ENCODE measurements at regions not wholly inside any gene's neighbourhood (a gene's known extent, or its start where the extent isn't known, plus 50 kb on each side); places are given as distances from the start of the nearest gene placed in this dataset.

DNA sequence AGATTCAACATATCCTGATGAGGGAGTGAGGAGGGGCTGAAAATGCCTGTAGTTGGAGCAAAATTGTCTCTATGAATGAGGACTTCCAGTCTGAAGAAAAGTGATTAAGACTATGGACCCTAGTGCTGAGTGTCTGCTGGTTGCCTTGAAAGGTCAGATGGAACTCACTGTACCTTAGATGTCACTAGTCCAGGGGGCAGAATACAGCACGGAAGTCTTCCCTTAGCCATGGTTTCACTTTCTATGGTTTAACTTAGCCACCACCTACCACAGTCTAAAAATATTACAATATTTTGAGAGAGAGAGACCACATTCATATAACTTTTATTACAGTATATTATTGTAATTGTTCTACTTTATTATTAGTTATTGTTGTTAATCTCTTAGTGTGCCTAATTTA lies 223.1 kb downstream of the FMR1NB start:
- DNase-seq: no peak
- H3K27ac Mint-ChIP-seq: no peak overlapping the region
- peaks cover 2% of the 10 kb centered on the region for H3K9me3 Mint-ChIP-seq
- no peaks in the 10 kb centered on the region for H3K36me3 Mint-ChIP-seq
- H3K4me3 Mint-ChIP-seq: no peak overlapping the region
- H3K27me3 Mint-ChIP-seq: no peaks in the 10 kb centered on the region
- peaks cover 7% of the 10 kb centered on the region for H3K4me1 Mint-ChIP-seq

DNA sequence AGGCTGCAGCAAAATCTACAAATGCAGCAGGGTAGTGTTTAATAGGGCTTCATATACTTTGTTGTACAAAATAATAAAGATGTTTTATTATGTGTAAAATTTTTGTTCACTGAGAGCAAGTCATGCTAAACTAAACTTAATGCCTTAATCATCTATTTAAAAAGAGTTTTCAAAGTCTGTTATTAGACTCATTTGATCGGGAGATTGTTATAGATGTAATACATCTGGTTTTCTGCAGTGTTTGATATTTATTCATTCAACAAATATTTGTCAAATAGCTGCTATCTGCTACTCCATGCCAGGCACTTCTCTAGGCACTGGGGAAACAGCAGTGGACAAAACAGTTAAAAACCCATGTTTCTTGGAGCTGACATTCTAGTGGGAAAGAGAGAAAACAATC lies 233.6 kb downstream of the FMR1NB start:
- H3K36me3 Mint-ChIP-seq: no peaks in the 10 kb centered on the region
- H3K27ac Mint-ChIP-seq: no peak overlapping the region
- no peak for DNase-seq
- H3K4me3 Mint-ChIP-seq: no peak overlapping the region
- H3K4me1 Mint-ChIP-seq: no peaks in the 10 kb centered on the region
- H3K9me3 Mint-ChIP-seq: no peaks in the 10 kb centered on the region
- H3K27me3 Mint-ChIP-seq: no peaks in the 10 kb centered on the region

DNA sequence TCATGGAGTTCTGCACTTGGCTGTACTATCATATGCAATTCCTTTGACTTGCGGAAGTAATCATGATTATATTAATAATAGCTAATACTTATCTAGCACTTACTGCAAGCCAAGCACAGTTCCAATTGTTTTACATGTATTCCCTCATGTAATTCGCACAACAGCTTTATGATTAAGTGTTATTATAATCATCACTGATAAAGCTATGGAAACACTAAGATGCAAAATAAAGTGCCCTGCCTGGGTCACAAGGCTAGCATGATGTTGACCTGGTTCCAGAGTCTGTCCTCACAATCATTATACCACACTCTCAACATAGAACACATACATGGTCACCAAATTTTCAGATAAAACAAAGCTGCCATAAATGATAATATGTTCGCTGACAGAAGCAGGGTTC lies 234.6 kb downstream of the FMR1NB start:
- no peak for DNase-seq
- no peak overlapping the region for H3K4me3 Mint-ChIP-seq
- H3K4me1 Mint-ChIP-seq: no peaks in the 10 kb centered on the region
- no peak overlapping the region for H3K27ac Mint-ChIP-seq
- H3K27me3 Mint-ChIP-seq: no peaks in the 10 kb centered on the region
- H3K36me3 Mint-ChIP-seq: no peaks in the 10 kb centered on the region
- no peaks in the 10 kb centered on the region for H3K9me3 Mint-ChIP-seq

DNA sequence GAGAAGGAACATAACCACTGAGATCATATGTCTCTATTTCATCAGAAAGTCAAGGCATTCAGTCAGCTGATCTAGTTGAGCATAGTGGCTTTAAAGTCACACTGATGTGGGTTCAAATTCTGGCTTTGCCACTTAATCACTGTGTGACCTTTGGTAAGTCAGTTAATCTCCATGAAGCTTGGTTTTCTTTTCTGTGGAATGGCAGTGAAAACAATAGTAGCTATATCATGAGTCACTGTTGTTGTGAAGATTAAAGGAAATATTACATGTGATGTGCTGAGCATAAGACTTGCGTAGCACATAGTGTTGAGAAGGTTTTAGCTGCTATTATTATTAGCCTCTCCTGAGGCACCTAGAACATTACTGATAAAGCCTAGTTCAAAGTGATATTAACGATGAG lies 242.2 kb downstream of the FMR1NB start:
- no peak overlapping the region for H3K4me3 Mint-ChIP-seq
- H3K4me1 Mint-ChIP-seq: peaks cover 1% of the 10 kb centered on the region
- H3K9me3 Mint-ChIP-seq: no peaks in the 10 kb centered on the region
- no peaks in the 10 kb centered on the region for H3K36me3 Mint-ChIP-seq
- no peaks in the 10 kb centered on the region for H3K27me3 Mint-ChIP-seq
- H3K27ac Mint-ChIP-seq: no peak overlapping the region
- no peak for DNase-seq

DNA sequence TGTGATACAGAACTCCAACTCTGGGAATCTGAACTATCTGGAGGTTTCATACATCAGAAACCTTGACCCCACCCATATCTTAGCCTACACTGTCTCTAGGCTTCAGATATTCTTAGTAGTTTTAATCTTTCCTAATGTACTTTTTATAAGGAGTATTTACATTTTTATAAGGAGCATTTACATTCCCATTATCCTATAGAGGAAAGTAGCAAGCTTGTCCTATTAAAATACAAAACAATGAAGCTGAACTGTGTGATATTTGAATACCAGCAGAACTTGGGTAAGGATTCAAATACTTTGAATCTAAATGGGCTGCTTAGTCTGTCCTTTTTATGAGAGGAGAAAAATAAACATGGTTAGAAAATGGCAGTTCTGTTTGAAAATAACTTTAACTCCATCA lies 247.4 kb downstream of the FMR1NB start:
- Mint-ChIP-seq H3K36me3 (no peaks in the 10 kb centered on the region), H3K27me3 (no peaks in the 10 kb centered on the region), H3K27ac (no peak overlapping the region), H3K4me1 (peaks cover 3% of the 10 kb centered on the region), H3K9me3 (peaks cover 2% of the 10 kb centered on the region), H3K4me3 (no peak overlapping the region)
- no peak for DNase-seq

DNA sequence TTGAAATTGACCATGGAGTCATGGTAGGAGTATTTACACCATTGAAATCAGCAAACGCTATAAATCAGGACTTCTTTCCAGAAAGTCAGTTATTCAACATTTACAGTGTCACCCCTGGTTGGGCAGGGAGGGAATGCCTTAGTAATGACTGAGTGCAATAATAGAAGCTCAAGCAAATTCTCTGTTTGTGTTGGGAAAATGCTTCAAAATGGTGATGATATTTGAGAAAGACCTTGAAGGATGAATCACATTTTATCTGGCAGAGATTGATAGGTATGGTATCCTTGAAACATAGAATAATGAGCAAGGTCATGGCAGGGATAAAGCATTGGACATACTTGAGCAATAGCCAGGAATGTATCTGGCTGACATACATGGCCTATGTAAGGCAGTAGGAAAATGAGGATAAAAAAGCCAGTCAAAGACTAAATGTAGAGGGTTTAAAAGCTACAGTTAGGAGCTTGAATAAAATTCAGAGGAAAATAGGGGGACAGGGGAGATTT lies 248.7 kb downstream of the FMR1NB start:
- DNase-seq: no peak
- no peaks in the 10 kb centered on the region for H3K36me3 Mint-ChIP-seq
- H3K4me3 Mint-ChIP-seq: no peak overlapping the region
- H3K9me3 Mint-ChIP-seq: peaks cover 2% of the 10 kb centered on the region
- peaks cover 2% of the 10 kb centered on the region for H3K4me1 Mint-ChIP-seq
- H3K27ac Mint-ChIP-seq: no peak overlapping the region
- no peaks in the 10 kb centered on the region for H3K27me3 Mint-ChIP-seq

DNA sequence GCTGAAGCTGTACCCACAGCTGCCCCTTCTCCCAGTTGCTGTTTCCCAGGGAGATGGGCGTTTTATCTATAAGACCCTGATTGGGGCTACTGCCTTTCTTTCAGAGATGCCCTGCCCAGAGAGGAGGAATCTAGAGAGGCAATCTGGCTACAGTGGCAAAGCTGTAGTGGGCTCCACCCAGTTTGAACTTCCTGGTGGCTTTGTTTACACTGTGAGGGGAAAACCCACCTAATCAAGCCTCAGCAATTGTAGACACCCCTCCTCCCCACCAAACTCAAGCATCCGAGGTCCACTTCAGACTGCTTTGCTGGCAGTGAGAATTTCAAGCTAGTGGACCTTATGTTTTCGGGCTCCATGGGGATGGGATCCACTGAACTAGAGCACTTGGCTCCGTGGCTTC lies 240.4 kb upstream of the AFF2 start:
- Mint-ChIP-seq H3K4me1 (peaks cover 7% of the 10 kb centered on the region), H3K27me3 (no peaks in the 10 kb centered on the region), H3K4me3 (no peak overlapping the region), H3K9me3 (peaks cover 26% of the 10 kb centered on the region), H3K36me3 (peaks cover 9% of the 10 kb centered on the region), H3K27ac (no peak overlapping the region)
- DNase-seq: no peak

DNA sequence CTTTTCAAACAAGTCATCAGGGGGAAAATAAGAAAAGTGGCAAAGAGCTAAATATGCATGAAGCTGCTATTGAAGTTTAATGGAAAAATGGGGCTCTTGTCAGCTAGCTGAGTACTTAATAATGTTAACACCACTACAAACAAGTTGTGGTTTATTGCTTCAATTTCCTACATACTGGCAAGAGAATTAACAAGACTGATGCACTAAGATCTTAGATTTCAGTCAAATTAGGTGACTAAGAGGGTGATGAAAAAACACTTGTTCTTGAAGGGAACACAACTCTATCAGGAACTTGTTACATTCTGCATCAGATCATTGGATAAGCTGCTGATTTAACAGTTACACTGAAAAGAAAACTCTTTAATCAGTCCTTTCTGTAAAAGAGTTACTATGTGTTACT lies 234.6 kb upstream of the AFF2 start:
- H3K27ac Mint-ChIP-seq: peak overlapping the region; percentile 23
- no peak for DNase-seq

DNA sequence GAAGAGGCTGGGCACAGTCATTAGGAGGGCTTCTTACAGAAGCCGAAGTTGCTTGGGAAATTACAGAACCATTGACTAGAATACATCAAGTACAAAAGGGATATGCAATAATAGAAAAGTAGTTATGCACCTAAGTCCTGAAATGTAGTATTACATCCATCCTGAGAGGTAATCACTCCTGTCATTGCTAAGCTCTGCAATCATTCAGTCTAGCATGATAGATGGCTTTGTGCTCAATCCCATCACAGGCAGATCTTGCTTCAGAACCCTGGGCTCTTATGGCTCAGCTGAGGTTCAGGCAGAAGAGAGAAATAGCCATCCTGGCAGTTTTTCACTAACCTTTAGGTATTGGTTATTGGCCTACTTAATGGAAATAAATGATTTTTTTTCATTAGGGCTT lies 231.7 kb upstream of the AFF2 start:
- H3K4me3 Mint-ChIP-seq: no peak overlapping the region
- H3K4me1 Mint-ChIP-seq: peaks cover 27% of the 10 kb centered on the region
- no peak for DNase-seq
- H3K36me3 Mint-ChIP-seq: no peaks in the 10 kb centered on the region
- peaks cover 4% of the 10 kb centered on the region for H3K9me3 Mint-ChIP-seq
- H3K27ac Mint-ChIP-seq: no peak overlapping the region
- no peaks in the 10 kb centered on the region for H3K27me3 Mint-ChIP-seq

More for the DNA sequence above, 234.6 kb upstream of the AFF2 start:
- H3K4me3 Mint-ChIP-seq: no peak overlapping the region
- H3K9me3 Mint-ChIP-seq: peaks cover 13% of the 10 kb centered on the region
- H3K36me3 Mint-ChIP-seq: peaks cover 7% of the 10 kb centered on the region
- no peaks in the 10 kb centered on the region for H3K27me3 Mint-ChIP-seq
- peaks cover 21% of the 10 kb centered on the region for H3K4me1 Mint-ChIP-seq

DNA sequence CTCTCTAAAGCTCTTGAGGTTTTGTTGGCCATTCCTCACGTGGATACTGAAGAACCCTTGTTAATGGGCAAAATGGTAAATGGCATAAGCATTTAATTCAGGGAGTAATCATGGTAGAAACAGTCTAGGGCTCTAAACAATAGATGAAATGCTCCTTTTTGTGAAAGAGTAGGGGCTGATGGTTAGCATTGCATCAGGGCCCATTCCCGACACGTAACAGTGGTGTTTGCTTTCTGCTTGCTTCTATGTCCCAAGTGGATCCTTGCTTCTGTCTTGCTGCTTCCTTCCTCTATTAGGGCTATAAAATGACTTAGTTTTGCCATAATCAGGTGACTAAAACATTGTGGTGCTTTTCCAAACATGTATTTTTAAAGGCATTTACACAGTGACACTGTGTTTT lies 230.9 kb upstream of the AFF2 start:
- peaks cover 27% of the 10 kb centered on the region for H3K4me1 Mint-ChIP-seq
- H3K27me3 Mint-ChIP-seq: no peaks in the 10 kb centered on the region
- no peaks in the 10 kb centered on the region for H3K36me3 Mint-ChIP-seq

DNA sequence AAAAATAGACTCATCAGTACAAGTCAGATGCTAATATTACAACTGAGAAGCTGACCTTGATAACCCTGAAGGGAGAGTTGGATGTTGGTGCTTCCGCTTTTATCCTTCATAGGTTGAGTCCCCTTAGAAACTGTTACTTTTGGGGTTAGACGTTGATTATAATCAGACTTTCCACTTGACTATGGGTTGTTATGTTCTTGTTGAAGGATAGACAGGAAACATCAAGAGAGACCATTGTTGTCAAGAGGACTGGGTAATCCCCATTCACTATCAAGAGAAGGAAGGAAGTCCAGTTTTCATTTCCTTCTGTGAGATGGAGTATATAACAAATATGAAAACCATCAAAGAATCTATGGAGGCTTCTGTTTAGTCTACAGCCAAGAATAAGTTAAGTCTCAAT lies 229.9 kb upstream of the AFF2 start:
- peak overlapping the region; percentile 60 for H3K27ac Mint-ChIP-seq

More for the DNA sequence above, 230.9 kb upstream of the AFF2 start:
- H3K9me3 Mint-ChIP-seq: peaks cover 4% of the 10 kb centered on the region
- no peak overlapping the region for H3K4me3 Mint-ChIP-seq
- DNase-seq: no peak
- peak overlapping the region; percentile 58 for H3K27ac Mint-ChIP-seq

DNA sequence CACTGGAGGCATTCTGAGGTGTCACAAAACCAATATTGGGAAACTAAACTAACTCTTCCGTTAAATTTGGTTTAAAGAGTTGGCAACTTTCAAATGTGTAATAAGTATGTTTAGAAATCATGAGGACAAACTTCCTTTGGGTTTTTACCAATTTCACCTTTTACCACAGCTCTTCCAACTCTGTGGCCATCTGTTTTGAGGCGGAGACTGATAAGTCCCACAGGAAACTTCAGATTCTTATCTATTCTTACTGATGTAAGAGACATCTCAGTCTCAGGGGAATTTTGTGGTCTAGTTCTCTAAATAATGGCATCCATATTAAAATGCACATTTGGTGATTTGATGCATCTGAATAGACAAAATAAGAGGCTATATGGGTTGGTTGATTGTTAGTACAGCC lies 229.2 kb upstream of the AFF2 start:
- H3K4me1 Mint-ChIP-seq: peaks cover 28% of the 10 kb centered on the region
- H3K27me3 Mint-ChIP-seq: no peaks in the 10 kb centered on the region
- H3K36me3 Mint-ChIP-seq: peaks cover 14% of the 10 kb centered on the region
- no peak for DNase-seq
- peaks cover 8% of the 10 kb centered on the region for H3K9me3 Mint-ChIP-seq
- H3K27ac Mint-ChIP-seq: peak overlapping the region; percentile 60
- H3K4me3 Mint-ChIP-seq: no peak overlapping the region

More for the DNA sequence above, 229.9 kb upstream of the AFF2 start:
- Mint-ChIP-seq H3K4me1 (peaks cover 32% of the 10 kb centered on the region), H3K36me3 (peaks cover 9% of the 10 kb centered on the region), H3K4me3 (no peak overlapping the region), H3K27me3 (no peaks in the 10 kb centered on the region), H3K9me3 (peaks cover 4% of the 10 kb centered on the region)
- no peak for DNase-seq

DNA sequence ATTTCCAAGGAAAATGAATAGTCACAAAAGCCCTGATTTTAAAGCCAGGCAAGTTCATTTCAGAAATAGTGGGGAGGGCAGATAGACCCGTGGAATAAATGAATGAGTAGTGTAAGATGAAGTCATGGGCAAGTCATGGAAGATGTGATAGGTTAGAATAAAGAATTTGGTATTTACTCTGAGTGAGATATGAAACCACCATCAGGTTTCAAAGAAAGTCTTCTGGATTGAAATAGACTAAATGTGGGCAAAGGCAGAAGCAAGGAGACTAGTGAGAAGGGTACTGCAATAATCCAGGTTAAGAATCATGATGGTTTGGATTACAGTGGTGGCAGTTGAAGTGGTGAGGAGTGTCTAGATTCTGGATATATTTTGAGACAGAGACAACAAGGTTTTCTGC lies 218.5 kb upstream of the AFF2 start:
- no peak for DNase-seq
- H3K27ac Mint-ChIP-seq: peak overlapping the region; percentile 87
- no peaks in the 10 kb centered on the region for H3K27me3 Mint-ChIP-seq
- H3K9me3 Mint-ChIP-seq: peaks cover 14% of the 10 kb centered on the region
- H3K4me3 Mint-ChIP-seq: peak overlapping the region; percentile 29
- peaks cover 9% of the 10 kb centered on the region for H3K36me3 Mint-ChIP-seq
- H3K4me1 Mint-ChIP-seq: peaks cover 33% of the 10 kb centered on the region

DNA sequence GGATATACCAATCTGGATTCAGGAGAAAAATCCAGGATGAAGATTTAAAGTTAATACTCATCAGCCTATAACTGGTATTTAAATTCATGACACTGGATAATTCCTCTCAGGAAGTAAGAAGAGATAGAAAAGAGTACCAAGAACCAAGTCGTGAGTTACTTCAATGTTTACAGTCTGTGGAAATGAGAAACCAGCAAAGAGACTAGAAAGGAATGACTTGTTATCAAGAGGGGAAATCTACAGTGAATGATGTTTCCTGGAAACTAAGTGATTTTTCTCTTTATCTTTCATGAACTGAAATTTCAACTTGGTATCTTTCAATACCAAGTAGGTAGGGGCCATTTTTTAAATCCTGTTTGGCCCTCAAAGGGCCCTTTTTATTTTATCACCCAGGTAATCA lies 217.9 kb upstream of the AFF2 start:
- H3K36me3 Mint-ChIP-seq: peaks cover 6% of the 10 kb centered on the region
- no peak for DNase-seq
- H3K27me3 Mint-ChIP-seq: no peaks in the 10 kb centered on the region
- H3K4me1 Mint-ChIP-seq: peaks cover 30% of the 10 kb centered on the region
- peak overlapping the region; percentile 87 for H3K27ac Mint-ChIP-seq
- H3K4me3 Mint-ChIP-seq: no peak overlapping the region
- H3K9me3 Mint-ChIP-seq: peaks cover 9% of the 10 kb centered on the region

DNA sequence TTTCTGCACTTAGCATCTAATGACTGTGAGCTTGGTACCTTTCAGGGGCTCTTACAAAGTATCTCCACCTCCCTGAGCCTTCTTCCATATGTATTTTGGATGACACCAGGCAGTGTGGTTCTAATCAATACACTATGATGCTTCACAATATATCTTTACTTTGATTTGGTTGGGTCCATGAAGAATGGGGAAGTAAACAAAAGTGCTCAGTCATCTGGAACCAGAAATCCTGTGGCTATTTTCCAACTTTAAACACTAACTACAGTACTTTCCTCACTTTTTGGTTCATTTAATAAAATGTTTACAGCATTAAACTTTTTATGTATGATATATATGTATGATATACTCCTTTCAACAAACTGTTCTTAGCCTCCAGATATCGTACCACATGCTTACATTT lies 216.4 kb upstream of the AFF2 start:
- H3K27ac Mint-ChIP-seq: no peak overlapping the region
- peaks cover 6% of the 10 kb centered on the region for H3K36me3 Mint-ChIP-seq
- no peak overlapping the region for H3K4me3 Mint-ChIP-seq
- H3K4me1 Mint-ChIP-seq: peaks cover 30% of the 10 kb centered on the region
- H3K9me3 Mint-ChIP-seq: peaks cover 8% of the 10 kb centered on the region
- DNase-seq: no peak
- H3K27me3 Mint-ChIP-seq: no peaks in the 10 kb centered on the region

DNA sequence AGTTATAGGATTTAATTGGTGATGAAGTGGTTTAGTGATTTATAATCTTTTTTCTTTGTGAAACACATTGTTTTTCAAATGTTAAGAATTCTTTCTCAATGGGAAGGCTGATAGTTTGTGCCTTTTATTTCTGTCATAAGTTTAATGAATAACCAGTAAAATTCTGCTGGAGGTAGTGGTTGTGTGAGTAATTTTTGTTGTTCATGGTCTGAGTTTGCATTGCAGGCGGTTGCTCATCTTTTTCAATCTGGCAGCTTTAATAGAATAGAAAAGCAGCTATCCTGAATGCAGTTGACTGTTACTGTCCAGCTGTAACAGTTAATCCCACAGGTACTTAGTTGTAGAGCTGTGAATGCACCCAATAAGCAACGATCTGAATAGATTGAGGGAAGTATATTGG lies 215.6 kb upstream of the AFF2 start:
- Mint-ChIP-seq H3K4me3 (no peak overlapping the region), H3K27ac (no peak overlapping the region), H3K27me3 (no peaks in the 10 kb centered on the region), H3K4me1 (peaks cover 30% of the 10 kb centered on the region), H3K36me3 (peaks cover 4% of the 10 kb centered on the region), H3K9me3 (peaks cover 6% of the 10 kb centered on the region)
- DNase-seq: no peak

DNA sequence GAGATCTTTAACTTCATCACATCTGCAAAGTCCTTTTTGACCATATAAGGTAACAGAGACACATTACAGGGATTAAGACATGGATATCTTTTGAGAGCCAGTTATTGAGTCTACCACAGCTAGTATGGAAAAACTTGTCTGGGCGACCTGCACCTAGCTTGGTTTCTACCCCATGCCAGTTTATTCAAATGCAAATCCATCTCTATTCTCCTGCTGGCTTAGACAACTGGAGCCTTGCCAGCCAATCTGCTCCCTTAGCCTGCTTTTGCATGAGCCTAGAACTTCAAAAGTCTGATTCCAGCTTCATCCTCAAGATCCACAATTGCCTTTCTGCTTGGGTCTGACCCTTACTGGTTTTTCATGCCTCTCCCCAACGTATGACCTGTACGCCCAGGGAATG lies 212.0 kb upstream of the AFF2 start:
- peaks cover 8% of the 10 kb centered on the region for H3K4me1 Mint-ChIP-seq
- no peak for DNase-seq
- H3K4me3 Mint-ChIP-seq: no peak overlapping the region
- H3K9me3 Mint-ChIP-seq: peaks cover 5% of the 10 kb centered on the region
- no peak overlapping the region for H3K27ac Mint-ChIP-seq
- no peaks in the 10 kb centered on the region for H3K27me3 Mint-ChIP-seq
- no peaks in the 10 kb centered on the region for H3K36me3 Mint-ChIP-seq

Data from activated naive CD8-positive, alpha-beta T cell treated with anti-CD3 and anti-CD28 coated beads for 36 hours (primary cell).